Central memory CD4-positive, alpha-beta T cell (primary cell): ENCODE measurements at regions not wholly inside any gene's neighbourhood (a gene's known extent, or its start where the extent isn't known, plus 50 kb on each side); places are given as distances from the start of the nearest gene placed in this dataset.

Source experiments
- DNase-seq: peaks from one replicate; pipeline ENCODE4 v3.0.0; 2022

- DNase-seq: no peak
These were observed 180.9 kb downstream of the ZNF621 start for GRCh38 chr3:40705663-40706062.

- no peak for DNase-seq
These were observed 188.5 kb downstream of the ZNF621 start for GRCh38 chr3:40713306-40713705.

GRCh38 chr3:40713795-40714194 is 189.0 kb downstream of the ZNF621 start:
- DNase-seq: no peak

DNA sequence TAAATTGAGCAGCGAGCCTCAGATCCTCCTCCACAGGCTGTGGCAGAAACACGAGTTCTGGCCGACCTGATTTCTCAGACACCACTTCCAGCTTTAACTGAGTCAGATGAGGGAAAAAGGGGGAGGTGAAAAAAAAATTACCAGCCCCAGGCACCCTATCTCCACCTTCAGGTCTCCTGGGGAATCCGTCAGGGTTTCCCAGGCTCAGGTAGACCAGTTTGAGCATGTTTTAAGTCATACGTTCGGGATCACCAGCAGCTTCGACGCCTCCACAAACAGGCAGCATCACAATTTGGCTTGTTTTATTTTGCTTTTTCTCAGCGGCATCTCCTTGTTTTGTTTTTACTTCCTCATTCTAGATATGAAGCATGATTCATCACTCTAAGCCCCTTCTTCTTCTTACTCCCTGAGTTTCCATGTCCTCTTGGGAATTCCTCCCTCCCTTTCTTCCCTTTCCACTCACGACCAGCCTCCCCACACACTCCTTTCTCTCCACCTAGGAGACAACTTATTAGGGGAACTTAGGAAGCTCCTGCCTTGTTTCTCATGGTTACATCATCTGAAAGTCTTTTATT is 190.1 kb downstream of the ZNF621 start:
- no peak for DNase-seq

- DNase-seq: no peak
These were observed 190.8 kb downstream of the ZNF621 start for GRCh38 chr3:40715551-40715950.

DNA sequence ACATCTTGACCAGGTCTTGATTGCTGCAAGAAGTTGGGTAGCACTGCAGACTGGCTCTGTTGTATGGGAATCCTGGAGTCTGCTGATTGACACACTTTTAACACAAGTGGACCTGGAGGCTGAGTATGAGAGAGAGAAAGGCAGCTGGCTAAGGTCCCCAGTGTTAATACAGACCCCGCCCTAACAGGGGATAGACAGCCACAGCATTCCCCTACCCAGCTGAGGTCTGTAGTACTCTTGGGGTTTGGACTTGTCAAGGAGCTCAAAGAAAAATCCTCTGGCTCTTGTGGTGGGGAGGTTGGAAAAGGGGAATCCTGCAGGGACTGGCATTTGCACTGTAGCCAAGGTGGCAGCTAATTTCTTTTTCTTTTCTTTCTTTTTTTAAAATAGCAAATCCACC is 192.7 kb downstream of the ZNF621 start:
- DNase-seq: no peak

DNA sequence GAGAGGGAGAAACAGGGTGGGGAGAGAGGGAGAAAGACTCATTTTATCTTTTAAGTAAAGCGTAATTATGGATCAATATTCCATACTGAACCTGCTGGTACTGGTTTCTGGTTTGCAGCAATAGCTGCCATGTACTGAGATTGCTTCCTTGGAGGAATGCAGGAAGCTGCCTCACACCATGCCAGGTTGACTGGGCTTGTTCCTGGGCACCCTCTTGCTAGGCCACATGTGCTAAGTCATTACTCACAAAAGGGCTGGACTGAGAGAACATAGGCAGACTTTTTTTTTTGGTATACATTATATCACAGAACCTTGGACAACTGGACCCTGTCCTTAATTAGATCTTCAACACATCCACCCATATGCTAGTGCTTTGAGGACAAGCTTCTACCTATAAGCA is 193.4 kb downstream of the ZNF621 start:
- DNase-seq: no peak

DNA sequence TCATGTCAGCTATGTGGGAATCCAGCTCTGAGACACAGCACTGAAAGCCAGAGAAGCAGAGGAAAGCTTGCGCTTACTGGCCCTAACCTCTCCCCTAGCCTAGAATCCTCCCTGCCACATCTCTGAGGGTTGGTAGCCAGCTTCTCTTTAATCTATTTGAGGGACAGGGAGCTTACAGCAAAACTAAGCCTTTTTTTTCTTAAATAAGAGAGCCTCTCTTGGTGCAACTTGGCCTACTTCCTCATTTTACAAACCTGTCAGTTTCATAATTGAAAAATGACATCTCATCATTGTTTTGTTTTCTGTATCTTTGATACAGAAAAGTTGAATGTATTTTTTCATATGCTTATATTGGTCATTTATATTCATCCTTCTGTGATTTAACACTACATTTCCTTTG is 193.9 kb downstream of the ZNF621 start:
- no peak for DNase-seq

- DNase-seq: no peak
These were observed 195.0 kb downstream of the ZNF621 start for GRCh38 chr3:40719660-40720287.

GRCh38 chr3:40720341-40720740 is 195.6 kb downstream of the ZNF621 start:
- DNase-seq: no peak

DNA sequence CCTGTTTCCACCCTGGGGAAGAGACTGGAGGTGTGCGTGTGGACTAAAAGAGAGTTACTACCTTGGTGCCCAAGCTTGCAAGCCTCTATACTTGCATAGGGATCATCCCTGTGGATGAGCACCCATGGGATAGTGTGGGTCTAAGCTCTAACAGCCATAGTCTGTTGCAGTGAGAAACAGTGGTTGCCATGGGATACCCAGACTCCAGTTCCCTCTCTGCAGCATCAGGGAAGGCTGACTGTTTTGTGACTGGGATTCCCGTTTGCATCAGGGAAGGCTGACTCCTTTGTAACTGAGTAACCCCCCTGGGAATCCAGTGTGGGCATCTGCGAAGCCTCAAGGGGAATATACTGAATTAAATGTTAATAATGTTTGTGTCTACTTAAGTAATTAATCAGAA is 196.1 kb downstream of the ZNF621 start:
- no peak for DNase-seq

DNA sequence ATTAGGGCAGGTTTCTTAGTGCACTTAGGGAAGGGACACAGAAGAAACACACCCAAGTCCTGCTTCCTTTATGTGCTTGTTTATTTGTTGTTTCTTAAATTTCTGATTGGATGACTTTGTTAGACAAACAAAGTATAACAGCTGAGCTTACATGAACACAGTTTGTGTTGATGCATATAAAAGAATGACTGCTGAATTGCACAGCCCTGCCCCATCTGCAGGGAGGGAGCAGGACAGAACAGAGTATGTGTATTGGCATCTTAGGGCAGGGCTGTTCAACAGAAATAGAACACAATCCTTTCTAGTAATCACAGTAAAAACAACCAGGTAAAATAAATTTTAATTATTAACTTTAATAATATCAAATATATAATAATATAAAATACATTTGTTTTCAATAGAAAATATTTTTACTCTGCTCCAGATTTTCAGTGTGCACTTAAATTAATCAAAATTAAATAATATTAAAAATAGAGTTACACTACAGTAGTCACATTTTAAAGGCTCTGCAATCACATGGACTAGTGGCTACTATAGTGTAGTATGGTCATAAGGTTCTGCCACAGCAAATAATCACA is 198.4 kb downstream of the ZNF621 start:
- no peak for DNase-seq

DNA sequence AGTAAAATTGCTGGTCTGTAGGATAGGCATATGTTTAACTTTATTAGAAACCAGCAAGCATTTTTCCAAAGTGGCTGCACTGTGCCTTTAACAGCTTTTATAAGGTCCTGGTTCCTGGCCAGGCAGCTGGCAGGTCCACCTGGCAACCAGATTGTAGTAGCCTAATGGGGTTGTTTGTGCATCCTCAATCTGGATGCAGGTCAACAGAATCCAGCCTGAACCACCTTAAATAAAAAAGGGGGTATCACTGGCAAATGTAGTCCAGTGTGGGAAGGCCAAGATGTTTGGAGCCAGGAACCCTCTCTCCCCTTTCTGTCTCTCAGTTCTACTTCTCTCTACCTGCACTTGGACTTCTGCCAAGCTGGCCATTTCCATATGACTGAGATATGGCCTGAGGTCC is 200.3 kb downstream of the ZNF621 start:
- no peak for DNase-seq

DNA sequence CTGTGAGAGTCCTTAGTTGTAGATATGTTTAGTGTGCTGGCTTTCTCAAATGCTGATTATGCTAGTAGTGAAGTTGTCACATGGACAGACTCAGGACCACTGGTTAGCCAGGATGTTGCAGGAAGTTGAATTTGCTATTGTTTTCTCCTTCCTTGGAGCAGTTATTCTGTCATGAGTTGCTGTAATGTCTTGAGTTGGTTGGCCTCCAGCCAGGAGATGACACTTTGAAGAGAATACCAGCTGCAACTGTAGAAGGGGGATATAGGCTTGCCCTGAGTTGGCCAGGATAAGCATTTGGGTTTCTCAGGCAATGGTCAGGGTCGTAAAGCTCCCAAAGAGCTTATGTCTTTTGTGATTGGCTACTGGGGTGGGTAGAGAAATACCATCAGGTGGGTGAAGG is 206.7 kb downstream of the ZNF621 start:
- DNase-seq: no peak

- DNase-seq: no peak
These were observed 212.2 kb downstream of the ZNF621 start for GRCh38 chr3:40736943-40737342.

GRCh38 chr3:40737343-40737742 is 212.6 kb downstream of the ZNF621 start:
- DNase-seq: no peak

DNA sequence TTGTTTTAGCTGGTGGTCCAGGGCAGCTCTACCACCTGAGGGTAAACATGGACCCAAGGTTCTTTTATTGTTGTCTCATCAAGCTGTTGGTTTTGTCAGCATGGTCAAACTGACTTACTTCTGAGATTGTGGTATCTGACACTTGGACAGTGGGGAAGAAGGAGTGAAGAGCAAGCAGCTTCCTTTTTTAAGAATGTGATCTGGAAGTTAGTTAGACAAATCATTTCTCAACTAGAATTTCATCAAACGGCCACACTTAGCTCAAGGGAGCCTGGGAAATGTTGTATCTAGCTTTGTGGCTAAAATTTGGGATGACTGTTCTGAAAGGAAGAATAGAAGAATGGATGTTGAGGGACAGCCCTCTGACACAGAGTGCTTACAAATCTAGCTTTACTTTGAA is 215.2 kb downstream of the ZNF621 start:
- DNase-seq: no peak

GRCh38 chr3:40741729-40742128 is 217.0 kb downstream of the ZNF621 start:
- no peak for DNase-seq

DNA sequence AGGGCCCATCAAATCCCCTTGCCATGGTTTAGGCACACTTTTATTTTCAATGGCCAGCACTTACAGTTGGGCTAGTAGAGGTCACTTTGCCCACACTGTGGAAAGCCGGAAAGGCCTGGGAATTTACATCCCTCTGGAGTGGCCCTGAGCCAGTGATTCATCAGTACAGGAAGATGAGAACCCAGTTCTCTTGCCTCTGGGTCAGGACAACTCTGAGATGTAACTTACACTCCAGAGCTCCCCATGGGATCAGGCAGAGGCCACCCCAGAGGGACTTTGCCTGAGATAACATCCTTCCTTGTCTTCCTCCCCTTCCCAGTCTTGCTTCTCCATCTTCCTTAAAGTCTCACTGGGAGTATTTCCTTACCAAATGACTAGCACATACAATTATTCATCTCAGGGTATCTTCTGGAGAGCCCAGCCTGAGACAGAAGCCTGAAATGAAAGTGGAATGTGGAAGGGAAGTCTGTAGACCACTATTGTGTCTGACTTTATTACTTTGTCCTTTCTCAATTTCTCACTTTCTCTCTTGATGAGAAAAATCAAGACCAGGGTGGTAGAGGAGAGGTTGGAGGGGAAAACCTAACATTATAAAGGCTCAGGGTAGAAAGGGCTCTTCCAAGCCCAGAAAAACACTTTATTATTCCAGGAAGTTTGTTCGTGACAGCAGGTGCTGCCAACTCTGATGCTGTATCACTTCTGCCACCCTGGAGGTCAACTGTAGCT is 220.8 kb downstream of the ZNF621 start:
- no peak for DNase-seq

DNA sequence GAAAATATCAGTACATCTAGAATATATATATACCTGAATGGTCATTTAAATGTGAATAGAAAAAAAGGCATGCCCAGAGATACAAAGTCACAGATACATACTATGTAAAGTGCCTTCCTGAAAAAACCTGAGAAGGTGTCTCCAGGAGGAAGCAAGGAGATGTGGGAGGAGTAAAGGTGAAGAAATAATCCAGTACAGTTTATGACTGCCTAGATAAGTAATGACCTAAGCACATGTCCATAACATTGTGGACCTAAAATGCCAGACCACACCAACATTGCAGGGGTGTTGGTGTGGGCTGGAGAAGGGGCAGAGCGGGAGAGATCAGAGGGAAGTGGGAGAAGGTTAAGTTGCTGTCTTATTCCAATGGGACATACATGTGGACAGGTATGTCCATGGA is 226.9 kb downstream of the ZNF621 start:
- no peak for DNase-seq

DNA sequence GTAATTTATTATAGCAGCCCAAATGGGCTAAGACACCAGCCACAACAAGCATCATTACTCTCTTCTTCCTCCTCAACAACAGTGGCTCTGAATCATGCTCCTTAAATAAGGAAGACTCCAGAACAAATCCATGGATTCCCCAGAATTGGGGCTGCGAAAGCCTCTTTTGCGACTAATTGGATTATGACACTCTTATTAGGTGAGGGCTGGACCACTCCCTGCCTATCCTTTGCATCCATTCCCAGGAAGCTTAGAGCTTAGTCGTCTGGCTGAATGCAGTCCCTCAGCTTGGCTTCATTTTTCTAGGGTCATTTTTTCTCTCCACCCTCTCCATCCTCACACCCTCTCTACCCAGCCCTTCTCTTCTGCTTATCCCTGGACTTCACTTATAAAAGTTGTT is 227.7 kb downstream of the ZNF621 start:
- no peak for DNase-seq

DNA sequence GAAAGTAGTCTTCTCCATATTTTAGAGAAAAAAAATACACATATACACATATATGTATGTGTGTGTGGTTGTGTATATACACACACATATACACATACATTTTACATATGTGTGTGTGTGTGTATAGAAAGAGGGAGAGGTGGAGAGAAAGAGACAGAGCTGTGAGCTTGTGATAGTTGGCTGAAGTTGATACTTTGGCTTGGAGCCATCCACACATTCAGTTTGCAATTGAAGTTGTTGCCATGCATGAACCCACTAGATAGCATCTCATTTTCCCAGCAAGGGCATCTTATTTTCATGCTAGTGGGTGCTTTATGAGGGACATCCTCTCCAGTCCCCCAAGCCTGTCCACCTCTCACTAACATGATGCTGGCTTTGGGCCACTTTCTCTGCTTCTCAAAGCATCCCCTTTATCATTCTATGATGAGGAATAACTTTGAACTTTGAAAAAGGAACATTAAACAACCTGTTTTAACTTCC is 228.6 kb downstream of the ZNF621 start:
- DNase-seq: no peak

- DNase-seq: no peak
These were observed 229.2 kb downstream of the ZNF621 start for GRCh38 chr3:40753951-40754350.

- DNase-seq: no peak
These were observed 230.2 kb downstream of the ZNF621 start for GRCh38 chr3:40754994-40755393.
